ENCODE measurements at regions not wholly inside any gene's neighbourhood (a gene's known extent, or its start where the extent isn't known, plus 50 kb on each side); places are given as distances from the start of the nearest gene placed in this dataset.
A peak's percentile ranks its signal among the peaks of the same experiment; 100 is the strongest.

DNA sequence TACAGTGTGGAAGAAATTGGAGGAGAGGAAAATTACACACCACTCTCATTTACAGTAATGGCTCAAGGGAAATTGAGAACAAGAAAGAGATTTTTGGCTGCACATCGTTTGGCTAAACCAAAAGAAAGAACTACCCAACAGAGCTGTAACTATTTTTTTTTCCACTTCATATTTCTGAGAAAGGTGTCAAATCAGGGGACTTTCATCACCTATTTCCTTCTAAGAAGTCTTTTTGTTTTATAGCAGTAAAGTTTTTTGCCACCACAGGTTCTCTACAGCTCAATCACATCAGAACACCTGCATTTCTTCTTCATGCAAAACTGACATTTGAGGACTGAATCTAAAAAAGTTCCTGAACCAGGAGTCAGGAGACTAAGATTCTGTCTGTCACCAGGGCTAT is 57.5 kb upstream of the TNIP3 start:
- Histone ChIP-seq H3K4me3 (ENCODE audit: low read length) (no peak overlapping the region), H3K4me2 (ENCODE audit: low read length) (no peak overlapping the region), H3K27me3 (ENCODE audit: control insufficient read depth, insufficient read depth, low read length) (no peaks in the 10 kb centered on the region), H3K9me3 (replicated peaks; ENCODE audit: low read length) (no peaks in the 10 kb centered on the region), H3K36me3 (ENCODE audit: insufficient read depth, low read length) (no peaks in the 10 kb centered on the region), H3K9ac (ENCODE audit: low read depth, low read length) (no peak overlapping the region), H3K4me1 (ENCODE audit: control insufficient read depth, insufficient read depth, low read length) (no peaks in the 10 kb centered on the region)

GRCh38 chr4:121221201-121221600 is 57.1 kb upstream of the TNIP3 start:
- no peaks in the 10 kb centered on the region for H3K9me3 ChIP-seq (replicated peaks; ENCODE audit: low read length)
- H3K9ac ChIP-seq (ENCODE audit: low read depth, low read length): no peak overlapping the region
- H3K36me3 ChIP-seq (ENCODE audit: insufficient read depth, low read length): no peaks in the 10 kb centered on the region
- H3K4me2 ChIP-seq (ENCODE audit: low read length): no peak overlapping the region
- no peaks in the 10 kb centered on the region for H3K27me3 ChIP-seq (ENCODE audit: control insufficient read depth, insufficient read depth, low read length)
- no peaks in the 10 kb centered on the region for H3K4me1 ChIP-seq (ENCODE audit: control insufficient read depth, insufficient read depth, low read length)
- no peak overlapping the region for H3K4me3 ChIP-seq (ENCODE audit: low read length)

GRCh38 chr4:121220698-121221097 is 56.6 kb upstream of the TNIP3 start:
- Histone ChIP-seq H3K36me3 (ENCODE audit: insufficient read depth, low read length) (no peaks in the 10 kb centered on the region), H3K9me3 (replicated peaks; ENCODE audit: low read length) (no peaks in the 10 kb centered on the region), H3K4me1 (ENCODE audit: control insufficient read depth, insufficient read depth, low read length) (no peaks in the 10 kb centered on the region), H3K4me2 (ENCODE audit: low read length) (no peak overlapping the region), H3K4me3 (ENCODE audit: low read length) (no peak overlapping the region), H3K9ac (ENCODE audit: low read depth, low read length) (no peak overlapping the region), H3K27me3 (ENCODE audit: control insufficient read depth, insufficient read depth, low read length) (no peaks in the 10 kb centered on the region)

- no peaks in the 10 kb centered on the region for H3K27me3 ChIP-seq (ENCODE audit: control insufficient read depth, insufficient read depth, low read length)
- H3K9ac ChIP-seq (ENCODE audit: low read depth, low read length): no peak overlapping the region
- H3K9me3 ChIP-seq (replicated peaks; ENCODE audit: low read length): no peaks in the 10 kb centered on the region
- no peaks in the 10 kb centered on the region for H3K36me3 ChIP-seq (ENCODE audit: insufficient read depth, low read length)
- H3K4me1 ChIP-seq (ENCODE audit: control insufficient read depth, insufficient read depth, low read length): no peaks in the 10 kb centered on the region
- H3K4me3 ChIP-seq (ENCODE audit: low read length): no peak overlapping the region
- peak overlapping the region; percentile 17 for H3K4me2 ChIP-seq (ENCODE audit: low read length)
Observed at GRCh38 chr4:121219227-121219626, 55.1 kb upstream of the TNIP3 start.

DNA sequence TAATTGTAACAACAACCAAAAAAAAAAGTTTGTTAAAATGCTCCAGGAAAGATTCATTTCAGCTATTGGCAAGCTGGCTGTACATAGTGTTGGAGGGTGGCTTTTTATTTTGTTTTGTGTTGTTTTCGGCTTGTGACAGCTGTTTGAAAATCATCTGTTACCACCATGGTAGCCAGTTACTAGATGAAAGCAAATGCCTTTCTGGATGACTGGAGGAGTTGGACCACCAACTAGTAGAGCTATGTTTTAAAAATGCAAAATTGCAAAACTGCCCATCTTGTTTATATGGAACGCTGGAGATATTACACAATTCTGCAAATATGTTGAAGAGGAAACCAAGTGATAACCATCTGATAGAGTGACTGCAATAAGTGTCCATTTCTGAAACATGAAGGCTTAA is 53.2 kb upstream of the TNIP3 start:
- peak overlapping the region; percentile 6 for H3K4me2 ChIP-seq (ENCODE audit: low read length)
- H3K4me1 ChIP-seq (ENCODE audit: control insufficient read depth, insufficient read depth, low read length): no peaks in the 10 kb centered on the region
- H3K27me3 ChIP-seq (ENCODE audit: control insufficient read depth, insufficient read depth, low read length): no peaks in the 10 kb centered on the region
- no peak overlapping the region for H3K9ac ChIP-seq (ENCODE audit: low read depth, low read length)
- H3K4me3 ChIP-seq (ENCODE audit: low read length): no peak overlapping the region
- H3K36me3 ChIP-seq (ENCODE audit: insufficient read depth, low read length): no peaks in the 10 kb centered on the region
- no peaks in the 10 kb centered on the region for H3K9me3 ChIP-seq (replicated peaks; ENCODE audit: low read length)

DNA sequence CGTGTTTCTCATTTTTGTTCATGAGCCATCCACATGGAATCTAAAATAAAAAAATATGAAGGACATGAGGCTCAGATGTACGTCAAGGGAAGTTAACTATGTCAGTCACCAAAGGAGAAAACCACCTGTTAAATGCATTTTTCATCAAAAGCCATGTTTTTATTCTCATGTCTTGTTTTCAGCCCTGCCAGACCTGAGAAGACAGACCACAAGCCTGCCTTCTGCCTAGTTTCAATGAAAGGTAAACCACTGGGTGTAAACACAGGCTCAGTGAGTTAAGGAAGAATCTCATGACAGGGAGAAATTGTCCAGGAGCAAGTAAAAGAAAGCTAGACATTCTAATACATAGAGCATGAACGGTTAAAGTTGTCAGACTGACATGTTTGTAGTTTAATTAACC is 52.3 kb upstream of the TNIP3 start:
- Histone ChIP-seq H3K4me3 (ENCODE audit: low read length) (no peak overlapping the region), H3K36me3 (ENCODE audit: insufficient read depth, low read length) (no peaks in the 10 kb centered on the region), H3K9ac (ENCODE audit: low read depth, low read length) (no peak overlapping the region), H3K9me3 (replicated peaks; ENCODE audit: low read length) (no peaks in the 10 kb centered on the region), H3K4me2 (ENCODE audit: low read length) (no peak overlapping the region), H3K27me3 (ENCODE audit: control insufficient read depth, insufficient read depth, low read length) (no peaks in the 10 kb centered on the region), H3K4me1 (ENCODE audit: control insufficient read depth, insufficient read depth, low read length) (no peaks in the 10 kb centered on the region)

GRCh38 chr4:121213940-121214339 is 49.8 kb upstream of the TNIP3 start:
- Histone ChIP-seq H3K9me3 (replicated peaks; ENCODE audit: low read length) (peaks cover 2% of the 10 kb centered on the region), H3K36me3 (ENCODE audit: insufficient read depth, low read length) (no peaks in the 10 kb centered on the region), H3K4me3 (ENCODE audit: low read length) (no peak overlapping the region), H3K27me3 (ENCODE audit: control insufficient read depth, insufficient read depth, low read length) (no peaks in the 10 kb centered on the region), H3K4me2 (ENCODE audit: low read length) (no peak overlapping the region), H3K9ac (ENCODE audit: low read depth, low read length) (no peak overlapping the region), H3K4me1 (ENCODE audit: control insufficient read depth, insufficient read depth, low read length) (no peaks in the 10 kb centered on the region)
